ENCODE measurements at regions not wholly inside any gene's neighbourhood (a gene's known extent, or its start where the extent isn't known, plus 50 kb on each side); places are given as distances from the start of the nearest gene placed in this dataset.

DNA sequence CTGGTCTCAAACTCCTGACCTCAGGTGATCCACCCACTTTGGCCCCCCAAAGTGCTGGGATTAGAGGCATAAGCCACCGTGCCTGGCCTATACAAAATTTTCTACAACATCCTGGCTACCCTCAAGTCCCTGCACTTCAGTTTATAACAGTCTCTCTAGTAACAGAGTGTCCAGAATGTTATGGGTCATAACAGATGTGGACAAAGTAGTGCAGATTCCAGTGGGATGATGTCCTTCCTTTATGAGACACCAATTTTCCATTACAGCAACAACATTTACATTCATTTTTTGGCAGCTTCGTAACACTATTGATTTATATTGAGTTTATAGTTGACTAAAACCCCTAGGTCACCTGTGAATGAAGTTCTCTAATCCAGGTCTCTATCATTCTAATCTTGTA, 429.4 kb upstream of the PTBP2 start:
- no peak overlapping the region for H2AFZ ChIP-seq (ENCODE audit: low read depth)
- no peaks in the 10 kb centered on the region for H4K20me1 ChIP-seq (ENCODE audit: insufficient read depth)
- no peak overlapping the region for H3K4me2 ChIP-seq
- H3K4me3 ChIP-seq (ENCODE audit: low read depth in 2 of 2, low read length in 1 of 2): no peak overlapping the region
- H3K27me3 ChIP-seq (ENCODE audit: insufficient read depth): no peaks in the 10 kb centered on the region
- no peaks in the 10 kb centered on the region for H3K4me1 ChIP-seq (ENCODE audit: control insufficient read depth in 1 of 2, insufficient read depth in 2 of 2, low read depth in 1 of 2, low read length in 1 of 2)
- no peaks in the 10 kb centered on the region for H3K9me3 ChIP-seq
- H3K79me2 ChIP-seq (ENCODE audit: insufficient read depth): no peaks in the 10 kb centered on the region
- POLR2A ChIA-PET: no interaction called here
- TF ChIP-seq TEAD4 (IDR thresholded peaks at IDR 0.05; ENCODE audit: borderline replicate concordance, insufficient read depth) (no peak), USF1 (IDR thresholded peaks at IDR 0.05; ENCODE audit: borderline replicate concordance, low read depth) (no peak)
- DNase-seq: no peak
- no peak overlapping the region for H3K27ac ChIP-seq (ENCODE audit: low read depth in 2 of 2, low read length in 1 of 2)
- H3K9me2 ChIP-seq: no peaks in the 10 kb centered on the region
- H3F3A ChIP-seq (replicated peaks; ENCODE audit: insufficient read depth): no peaks in the 10 kb centered on the region
- CTCF ChIA-PET: no interaction called here
- WGBS (ENCODE audit: low lambda C conversion rate): 39% methylated on average over 2 of the region's 2 CpGs
- no peaks in the 10 kb centered on the region for H3K36me3 ChIP-seq (replicated peaks in 1 of 2; ENCODE audit: control insufficient read depth in 1 of 2, insufficient read depth in 2 of 2, low read length in 1 of 2)
- no peak overlapping the region for H3K9ac ChIP-seq

GRCh38 chr1:96296991-96297390, 424.6 kb upstream of the PTBP2 start:
- H3K9me3 ChIP-seq: no peaks in the 10 kb centered on the region
- no peak overlapping the region for H3K9ac ChIP-seq
- H3K79me2 ChIP-seq (ENCODE audit: insufficient read depth): no peaks in the 10 kb centered on the region
- H4K20me1 ChIP-seq (ENCODE audit: insufficient read depth): no peaks in the 10 kb centered on the region
- H3K27me3 ChIP-seq (ENCODE audit: insufficient read depth): no peaks in the 10 kb centered on the region
- H3F3A ChIP-seq (replicated peaks; ENCODE audit: insufficient read depth): no peaks in the 10 kb centered on the region
- ChIA-PET POLR2A (no interaction called here), CTCF (no interaction called here)
- 62% methylated on average over 2 of the region's 2 CpGs for WGBS (ENCODE audit: low lambda C conversion rate)
- no peaks in the 10 kb centered on the region for H3K36me3 ChIP-seq (replicated peaks in 1 of 2; ENCODE audit: control insufficient read depth in 1 of 2, insufficient read depth in 2 of 2, low read length in 1 of 2)
- no peaks in the 10 kb centered on the region for H3K4me1 ChIP-seq (ENCODE audit: control insufficient read depth in 1 of 2, insufficient read depth in 2 of 2, low read depth in 1 of 2, low read length in 1 of 2)
- H3K27ac ChIP-seq (ENCODE audit: low read depth in 2 of 2, low read length in 1 of 2): no peak overlapping the region
- H2AFZ ChIP-seq (ENCODE audit: low read depth): no peak overlapping the region
- no peak overlapping the region for H3K4me2 ChIP-seq
- H3K4me3 ChIP-seq (ENCODE audit: low read depth in 2 of 2, low read length in 1 of 2): no peak overlapping the region
- H3K9me2 ChIP-seq: no peaks in the 10 kb centered on the region
- TF ChIP-seq REST (IDR thresholded peaks at IDR 0.05; ENCODE audit: low read depth, low read length) (no peak), FOXM1 (IDR thresholded peaks at IDR 0.05; ENCODE audit: low read depth) (no peak)
- DNase-seq: no peak

DNA sequence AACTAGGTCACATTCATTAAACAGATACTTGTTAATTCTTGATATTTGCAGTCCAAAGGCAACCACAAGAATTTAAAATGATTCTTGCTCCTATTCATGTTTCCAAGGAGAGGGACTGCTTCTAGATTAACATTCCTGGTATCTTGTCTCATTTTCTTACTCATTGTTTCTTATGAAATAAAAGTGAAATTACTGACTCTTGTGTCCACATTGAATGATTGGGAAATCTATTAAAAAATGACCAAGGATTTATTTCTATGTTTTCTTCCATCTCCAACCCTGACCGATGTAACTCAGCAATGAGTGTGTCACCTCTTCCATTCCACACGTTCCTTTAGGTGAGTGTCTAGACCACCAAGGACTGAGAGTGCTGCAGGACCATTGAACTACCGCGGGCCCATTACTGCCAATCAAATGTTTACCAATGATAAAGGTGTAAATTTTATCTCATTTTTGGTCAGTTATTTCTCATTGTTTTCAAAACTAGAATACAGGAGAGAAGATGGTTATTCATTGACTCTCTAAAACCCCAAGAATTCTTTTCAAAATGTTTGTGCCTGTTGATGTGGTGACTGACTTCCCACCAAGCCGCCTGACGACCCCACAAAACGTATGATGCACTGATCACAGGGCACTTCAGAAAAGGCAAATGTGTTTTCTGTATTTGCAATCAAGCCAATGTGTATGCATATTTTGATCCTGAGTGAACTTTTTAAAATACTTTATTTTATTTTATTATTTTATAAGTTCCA, 414.6 kb upstream of the PTBP2 start:
- Histone ChIP-seq H3K9me2 (no peaks in the 10 kb centered on the region), H3K4me2 (no peak overlapping the region), H3K27ac (ENCODE audit: low read depth in 2 of 2, low read length in 1 of 2) (no peak overlapping the region; a peak in 1 of 4 replicates), H3K36me3 (replicated peaks in 1 of 2; ENCODE audit: control insufficient read depth in 1 of 2, insufficient read depth in 2 of 2, low read length in 1 of 2) (no peaks in the 10 kb centered on the region), H4K20me1 (ENCODE audit: insufficient read depth) (no peaks in the 10 kb centered on the region), H3K4me1 (ENCODE audit: control insufficient read depth in 1 of 2, insufficient read depth in 2 of 2, low read depth in 1 of 2, low read length in 1 of 2) (no peaks in the 10 kb centered on the region), H3K27me3 (ENCODE audit: insufficient read depth) (no peaks in the 10 kb centered on the region), H3K4me3 (ENCODE audit: low read depth in 2 of 2, low read length in 1 of 2) (no peak overlapping the region), H3F3A (replicated peaks; ENCODE audit: insufficient read depth) (peaks cover 4% of the 10 kb centered on the region), H3K9ac (no peak overlapping the region), H3K9me3 (no peaks in the 10 kb centered on the region), H3K79me2 (ENCODE audit: insufficient read depth) (no peaks in the 10 kb centered on the region), H2AFZ (ENCODE audit: low read depth) (no peak overlapping the region)
- no peak for DNase-seq
- CTCF ChIA-PET: no interaction called here
- peak; percentile 16; the same call in 1 of the 2 replicates for TF ChIP-seq FOSL2 (IDR thresholded peaks at IDR 0.05; ENCODE audit: borderline replicate concordance, low read depth)
- TF ChIP-seq GABPA (IDR thresholded peaks at IDR 0.05; ENCODE audit: low read depth): no peak
- 76% methylated on average over 7 of the region's 7 CpGs for WGBS (ENCODE audit: low lambda C conversion rate)
- POLR2A ChIA-PET: no interaction called here

All from SK-N-SH (cell line).